GM12878 (cell line): ENCODE measurements at regions not wholly inside any gene's neighbourhood (a gene's known extent, or its start where the extent isn't known, plus 50 kb on each side); places are given as distances from the start of the nearest gene placed in this dataset.

Experiments used
- ATAC-seq: fragments of 200-7000 bp; cut with Tn5 transposase; 3 replicates; pipeline ENCODE4 v1.9.1; 2020; ENCODE audit warnings: mild to moderate bottlenecking, moderate library complexity
- BruUV-seq: library from RNA; stranded (reverse); fragments of 400-500 nt; replicated peaks from 2 replicates; lab custom pipeline; 2021; lab: Mats Ljungman, UMichigan
- CTCF ChIA-PET: fragments of 300-600 bp; sonication (Branson Sonifier 250); formaldehyde crosslinking; extraction: SDS; loops from one replicate; lab custom pipeline; 2021; ENCODE audit warnings: inconsistent platforms; lab: Yijun Ruan, JAX
- POLR2A ChIA-PET: fragments of 350-600 bp; formaldehyde crosslinking; extraction: SDS; loops from one replicate; lab custom pipeline; 2021; ENCODE audit warnings: inconsistent platforms; lab: Charles Lee
- RAD21 ChIA-PET: fragments of 300-600 bp; sonication (Branson Sonifier 250); formaldehyde crosslinking; loops from one replicate; lab custom pipeline; 2023; ENCODE audit warnings: antibody characterized with exemption; ENCODE audit not compliant: unreplicated experiment; lab: Charles Lee
- SMC1A ChIA-PET: fragments of 300-600 bp; sonication (Branson Sonifier 250); formaldehyde crosslinking; loops from one replicate; lab custom pipeline; 2023; ENCODE audit not compliant: unreplicated experiment, uncharacterized antibody; lab: Charles Lee
- DNase-seq: peaks from one replicate; pipeline ENCODE4 v3.0.0-alpha.2; 2011; ENCODE audit warnings: low read depth, low spot score
- FAIRE-seq: peaks from 3 replicates; lab custom pipeline; 2011; peaks lifted over from hg19 to GRCh38; lab: Jason Lieb, UNC
- H2AFZ ChIP-seq: 2 replicates; pipeline ENCODE4 v1.6.0; 2011; ENCODE audit warnings: low read depth, low read length, control low read depth; ENCODE audit not compliant: control insufficient read depth
- H3K27ac ChIP-seq: 2 replicates; pipeline ENCODE4 v1.5.1; 2011; ENCODE audit warnings: control low read depth; ENCODE audit not compliant: control insufficient read depth, insufficient read depth
- H3K27me3 ChIP-seq, 2 experiments: replicated peaks in 1 of 2; 2 replicates each; pipeline versions ENCODE4 v1.6.0 to v1.6.1; 2011; ENCODE audit warnings: low read length in 1 of 2; ENCODE audit not compliant: control insufficient read depth in 2 of 2, insufficient read depth in 2 of 2
- H3K36me3 ChIP-seq, 2 experiments: 2 replicates each; pipeline ENCODE4 v1.5.1; 2011; ENCODE audit warnings: low read length in 1 of 2; ENCODE audit not compliant: control insufficient read depth in 2 of 2, insufficient read depth in 2 of 2
- H3K4me1 ChIP-seq: 2 replicates; pipeline ENCODE4 v1.6.1; 2011; ENCODE audit warnings: mild to moderate bottlenecking, low read length, moderate library complexity, mixed read lengths; ENCODE audit not compliant: control insufficient read depth, insufficient read depth
- H3K4me2 ChIP-seq: 2 replicates; pipeline ENCODE4 v1.6.0; 2011; ENCODE audit warnings: control low read depth; ENCODE audit not compliant: control insufficient read depth, insufficient read depth
- H3K4me3 ChIP-seq: fragments of 200-600 bp; sonication (generic); 2 replicates; pipeline ENCODE4 v1.5.1; 2016
- H3K79me2 ChIP-seq: 2 replicates; pipeline ENCODE4 v1.6.0; 2011; ENCODE audit warnings: low read length; ENCODE audit not compliant: control insufficient read depth, insufficient read depth
- H3K9ac ChIP-seq: 2 replicates; pipeline ENCODE4 v1.8.0; 2011; ENCODE audit warnings: low read length, control low read depth, mixed read lengths; ENCODE audit not compliant: control insufficient read depth, insufficient read depth
- H3K9me3 ChIP-seq: replicated peaks from 3 replicates; pipeline ENCODE4 v1.5.1; 2011; ENCODE audit warnings: mild to moderate bottlenecking, low read length; ENCODE audit not compliant: control insufficient read depth, insufficient read depth
- H4K20me1 ChIP-seq: 2 replicates; pipeline ENCODE4 v1.6.0; 2011; ENCODE audit not compliant: control insufficient read depth, insufficient read depth
- BHLHE40 ChIP-seq, 2 experiments: fragments of 450-650 bp in 1 of 2; IDR thresholded peaks; 2 replicates each; pipeline ENCODE4 v1.6.1; 2011 to 2017; ENCODE audit warnings: low read depth in 2 of 2, borderline replicate concordance in 1 of 2, improper control_type of control experiment in 1 of 2, low read length in 1 of 2, mild to moderate bottlenecking in 1 of 2
- HDGF ChIP-seq: fragments of 450-650 bp; IDR thresholded peaks from 2 replicates; pipeline ENCODE4 v1.6.1; 2016; ENCODE audit warnings: antibody characterized with exemption
- KDM1A ChIP-seq: fragments of 200-600 bp; sonication (generic); IDR thresholded peaks from 2 replicates; pipeline ENCODE4 v1.6.1; 2016; ENCODE audit warnings: borderline replicate concordance
- NFIC ChIP-seq: IDR thresholded peaks from 2 replicates; pipeline ENCODE4 v1.6.1; 2012; ENCODE audit warnings: low read depth, mild to moderate bottlenecking, inconsistent platforms, low read length, moderate library complexity
- RELA ChIP-seq: fragments of 450-650 bp; IDR thresholded peaks from 2 replicates; pipeline ENCODE4 v1.8.0; 2014; ENCODE audit warnings: borderline replicate concordance; ENCODE audit not compliant: partially characterized antibody
- SP1 ChIP-seq: IDR thresholded peaks from one replicate; pipeline ENCODE4 v1.6.1; 2011; ENCODE audit warnings: low read depth, low read length
- SPI1 ChIP-seq: IDR thresholded peaks from 2 replicates; pipeline ENCODE4 v1.6.1; 2011; ENCODE audit warnings: low read depth, mild to moderate bottlenecking, low read length, moderate library complexity, borderline replicate concordance; ENCODE audit not compliant: insufficient read depth
- SUPT20H ChIP-seq: IDR thresholded peaks from 2 replicates; pipeline ENCODE4 v1.6.1; 2011; ENCODE audit warnings: low read depth, mild to moderate bottlenecking, low read length, moderate library complexity, borderline replicate concordance; ENCODE audit not compliant: control insufficient read depth
- TCF7 ChIP-seq: IDR thresholded peaks from 2 replicates; pipeline ENCODE4 v1.6.1; 2014; ENCODE audit warnings: antibody characterized with exemption, borderline replicate concordance
- WGBS: methylation state at CpG from one replicate; pipeline ENCODE4 v1.1.6; 2016; ENCODE audit warnings: low lambda C conversion rate; ENCODE audit not compliant: insufficient replicate concordance, insufficient coverage; ENCODE audit errors: missing lambda C conversion rate; 5-methylcytosine and 5-hydroxymethylcytosine counted together
- in situ Hi-C: fragments of 300-500 bp; cut with MboI; formaldehyde crosslinking; loops from 9 replicates; pipeline ENCODE4 v1.14.3; 2018; ENCODE audit warnings: mixed read lengths
- intact Hi-C: fragments of 100-400 bp; cut with micrococcal nuclease; formaldehyde crosslinking; loops from one replicate; pipeline ENCODE4 v1.14.2; 2022; ENCODE audit not compliant: unreplicated experiment

GRCh38 chr1:94709891-94710581, 110.1 kb upstream of the SLC44A3 start:
- H2AFZ ChIP-seq: no peak overlapping the region; the same call in 1 of the 2 replicates
- H3K9me3 ChIP-seq: no peaks in the 10 kb centered on the region
- no peak overlapping the region for H3K9ac ChIP-seq
- no peak for ATAC-seq
- TF ChIP-seq RELA: no peak
- no peak for TF ChIP-seq BHLHE40 (IDR thresholded peaks at IDR 0.05; ENCODE audit: borderline replicate concordance in 1 of 2, low read depth in 2 of 2, low read length in 1 of 2)
- TF ChIP-seq KDM1A: no peak
- TF ChIP-seq SPI1: no peak
- no peak for TF ChIP-seq HDGF
- no peak for TF ChIP-seq TCF7
- TF ChIP-seq SUPT20H: no peak
- TF ChIP-seq SP1: no peak
- TF ChIP-seq NFIC: no peak
- H4K20me1 ChIP-seq: no peaks in the 10 kb centered on the region
- peaks cover 11% of the 10 kb centered on the region for H3K4me1 ChIP-seq
- DNase-seq: no peak
- POLR2A ChIA-PET: no interaction called here
- H3K4me2 ChIP-seq: no peak overlapping the region
- FAIRE-seq: no peak
- 1% methylated on average over 8 of the region's 8 CpGs for WGBS
- H3K79me2 ChIP-seq: no peaks in the 10 kb centered on the region
- intact Hi-C loops (no loop called here), in situ Hi-C loops (no loop called here)
- CTCF ChIA-PET: interaction anchor here (1.2 to 1.4 kb wide), 2 partner anchors 10 to 93 kb away, joined by 3 to 4 read pairs; no protein-coding TSS in a partner anchor
- RAD21 ChIA-PET: interaction anchor here (1.0 kb wide), 1 partner anchor 11 kb away, joined by 3 read pairs; no protein-coding TSS in a partner anchor
- no peak overlapping the region for H3K27ac ChIP-seq
- BruUV-seq: no TSS peak
- SMC1A ChIA-PET: no interaction called here
- H3K36me3 ChIP-seq: no peaks in the 10 kb centered on the region
- H3K4me3 ChIP-seq: no peak overlapping the region
- H3K27me3 ChIP-seq: no peaks in the 10 kb centered on the region
